OCI-LY7 (cell line): ENCODE measurements at regions not wholly inside any gene's neighbourhood (a gene's known extent, or its start where the extent isn't known, plus 50 kb on each side); places are given as distances from the start of the nearest gene placed in this dataset.

Experiments used
- BruUV-seq: library from RNA; stranded (reverse); fragments of 400-500 nt; replicated peaks from 2 replicates; lab custom pipeline; 2021; lab: Mats Ljungman, UMichigan
- CTCF ChIA-PET: fragments of 300-600 bp; sonication (Branson Sonifier 250); formaldehyde crosslinking; loops from one replicate; lab custom pipeline; 2022; ENCODE audit warnings: antibody characterized with exemption; ENCODE audit not compliant: unreplicated experiment; lab: Charles Lee
- POLR2A ChIA-PET: fragments of 300-600 bp; sonication (Branson Sonifier 250); formaldehyde crosslinking; loops from one replicate; lab custom pipeline; 2022; ENCODE audit warnings: antibody characterized with exemption; lab: Charles Lee
- DNase-seq: peaks from one replicate; pipeline ENCODE4 v3.0.0-alpha.2; 2015; ENCODE audit warnings: low spot score
- H2AFZ ChIP-seq: fragments of 200-600 bp; sonication (generic), shearing (Covaris generic); 2 replicates; pipeline ENCODE4 v1.6.1; 2014; ENCODE audit warnings: mild to moderate bottlenecking, antibody characterized with exemption, low read length, moderate library complexity
- H3K27ac ChIP-seq: fragments of 200-600 bp; sonication (generic); 2 replicates; pipeline ENCODE4 v1.5.1; 2014; ENCODE audit warnings: mixed run types, low read depth, mild to moderate bottlenecking, moderate library complexity, low read length, inconsistent platforms; ENCODE audit not compliant: poor library complexity, severe bottlenecking
- H3K36me3 ChIP-seq: fragments of 200-600 bp; sonication (generic); 2 replicates; pipeline ENCODE4 v1.6.1; 2014; ENCODE audit warnings: mild to moderate bottlenecking, antibody characterized with exemption, low read length, moderate library complexity, mixed read lengths; ENCODE audit not compliant: insufficient read depth
- H3K4me1 ChIP-seq: fragments of 200-600 bp; sonication (generic); 2 replicates; pipeline ENCODE4 v1.5.1; 2014; ENCODE audit warnings: mild to moderate bottlenecking, low read length; ENCODE audit not compliant: insufficient read depth, poor library complexity, severe bottlenecking
- H3K4me2 ChIP-seq: fragments of 200-600 bp; sonication (generic); 2 replicates; pipeline ENCODE4 v1.6.1; 2014; ENCODE audit warnings: mild to moderate bottlenecking, low read length
- H3K4me3 ChIP-seq: fragments of 200-600 bp; sonication (generic); 2 replicates; pipeline ENCODE4 v1.5.1; 2014; ENCODE audit warnings: mild to moderate bottlenecking, low read depth, low read length; ENCODE audit not compliant: poor library complexity, severe bottlenecking
- H3K79me2 ChIP-seq: fragments of 200-600 bp; sonication (generic); 2 replicates; pipeline ENCODE4 v1.6.1; 2016; ENCODE audit warnings: low read depth, mild to moderate bottlenecking, low read length, moderate library complexity, mixed read lengths; ENCODE audit not compliant: insufficient read depth
- H3K9me2 ChIP-seq: fragments of 200-600 bp; sonication (generic); 2 replicates; pipeline ENCODE4 v1.6.1; 2016; ENCODE audit warnings: mild to moderate bottlenecking, low read length, mixed read lengths; ENCODE audit not compliant: insufficient read depth
- H3K9me3 ChIP-seq: fragments of 200-600 bp; sonication (generic); 2 replicates; pipeline ENCODE4 v1.6.1; 2014; ENCODE audit warnings: mild to moderate bottlenecking, mixed run types, low read length, mixed read lengths
- H4K20me1 ChIP-seq: fragments of 200-600 bp; sonication (generic); 2 replicates; pipeline ENCODE4 v1.6.1; 2014; ENCODE audit warnings: mild to moderate bottlenecking, antibody characterized with exemption, low read length, moderate library complexity, mixed read lengths; ENCODE audit not compliant: insufficient read depth
- CTCF ChIP-seq: fragments of 200-600 bp; sonication (generic); conservative IDR thresholded peaks from 2 replicates; pipeline ENCODE4 v1.5.1; 2014; ENCODE audit warnings: mild to moderate bottlenecking, antibody characterized with exemption, low read length, moderate library complexity, mixed read lengths
- EZH2phosphoT487 ChIP-seq: fragments of 200-600 bp; sonication (generic); IDR thresholded peaks from 2 replicates; pipeline ENCODE4 v1.6.1; 2018; ENCODE audit warnings: low read depth, borderline replicate concordance, mild to moderate bottlenecking, mixed run types, antibody characterized with exemption, low read length, moderate library complexity, mixed read lengths
- intact Hi-C: fragments of 100-400 bp; cut with micrococcal nuclease; formaldehyde crosslinking; loops from one replicate; pipeline ENCODE4 v1.10.0; 2022; ENCODE audit not compliant: unreplicated experiment

GRCh38 chr3:73298243-73299183, 237.1 kb downstream of the EBLN2 start:
- H3K9me2 ChIP-seq, result no peaks in the 10 kb centered on the region
- H3K79me2 ChIP-seq, result no peaks in the 10 kb centered on the region
- no TSS peak for BruUV-seq
- TF ChIP-seq CTCF, result no peak
- TF ChIP-seq EZH2phosphoT487, result no peak
- ChIA-PET CTCF (no interaction called here), POLR2A (no interaction called here)
- no peak overlapping the region for H2AFZ ChIP-seq
- no peaks in the 10 kb centered on the region for H3K36me3 ChIP-seq
- no peak overlapping the region for H3K4me3 ChIP-seq
- intact Hi-C loops, result no loop called here
- H3K9me3 ChIP-seq, result no peaks in the 10 kb centered on the region
- H3K27ac ChIP-seq, result no peak overlapping the region
- H4K20me1 ChIP-seq, result no peaks in the 10 kb centered on the region
- H3K4me2 ChIP-seq, result no peak overlapping the region
- no peaks in the 10 kb centered on the region for H3K4me1 ChIP-seq
- DNase-seq, result no peak

GRCh38 chr3:73299184-73299691, 237.8 kb downstream of the EBLN2 start:
- Histone ChIP-seq H3K9me3 (no peaks in the 10 kb centered on the region), H3K27ac (no peak overlapping the region), H3K4me2 (no peak overlapping the region), H4K20me1 (no peaks in the 10 kb centered on the region), H3K79me2 (no peaks in the 10 kb centered on the region), H3K4me1 (no peaks in the 10 kb centered on the region), H3K36me3 (no peaks in the 10 kb centered on the region), H2AFZ (no peak overlapping the region), H3K9me2 (no peaks in the 10 kb centered on the region), H3K4me3 (no peak overlapping the region)
- intact Hi-C loops, result no loop called here
- TF ChIP-seq CTCF (no peak), EZH2phosphoT487 (no peak)
- BruUV-seq, result no TSS peak
- ChIA-PET POLR2A (no interaction called here), CTCF (no interaction called here)
- no peak for DNase-seq
